Esophagus mucosa (tissue), 1 donor: ENCODE measurements at regions not wholly inside any gene's neighbourhood (a gene's known extent, or its start where the extent isn't known, plus 50 kb on each side); places are given as distances from the start of the nearest gene placed in this dataset.
"Not testable (repeated sequence)": the region's sequence is repeated elsewhere in the genome, so short reads cannot be mapped to it uniquely, and the experiment has no call there.

Experiments
- ATAC-seq: fragments of 200-7000 bp; cut with Tn5 transposase; one replicate; pipeline ENCODE4 v1.9.1; 2020
- donor health status: DM: yes; HTN: yes; CAD: no.

DNA sequence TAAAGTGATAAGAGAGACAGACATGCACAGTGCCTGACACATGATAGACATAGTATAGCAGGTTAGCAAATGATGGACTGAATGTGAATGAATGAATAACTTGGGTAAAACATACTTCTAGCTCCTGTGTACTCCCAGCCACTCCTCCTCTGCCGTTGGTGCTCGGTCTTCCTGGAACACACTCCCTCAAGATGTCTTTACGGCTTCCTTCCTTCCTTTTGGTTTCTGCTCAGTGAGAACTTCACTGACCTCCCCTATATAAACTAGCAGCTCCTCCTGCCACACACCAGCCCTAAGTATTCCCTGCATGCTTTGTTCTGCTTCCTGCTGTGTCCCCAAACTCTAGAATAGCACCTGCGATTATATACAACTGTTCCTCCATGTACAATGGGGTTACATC lies 50.2 kb downstream of the RAD54L2 start:
- ATAC-seq, result no peak

DNA sequence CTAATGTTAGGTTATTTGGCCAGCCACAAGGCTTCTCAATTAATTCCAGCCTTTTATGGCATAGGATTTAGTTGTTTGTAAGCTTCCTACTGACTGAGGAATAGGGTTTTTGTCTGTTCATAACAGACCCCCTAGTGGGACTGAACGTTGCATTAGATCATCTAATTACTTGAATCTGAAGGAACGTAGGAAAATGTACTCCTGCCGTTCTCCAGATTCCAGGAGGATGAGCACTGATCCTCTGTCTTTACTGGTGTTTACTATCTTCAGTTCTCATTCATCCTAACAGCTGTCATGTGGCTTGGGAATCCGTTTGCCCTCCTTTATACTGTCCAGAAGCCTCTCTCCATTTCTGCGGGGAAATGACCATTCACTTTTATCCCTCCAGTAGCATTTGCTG lies 52.7 kb downstream of the RAD54L2 start:
- ATAC-seq, result no peak

DNA sequence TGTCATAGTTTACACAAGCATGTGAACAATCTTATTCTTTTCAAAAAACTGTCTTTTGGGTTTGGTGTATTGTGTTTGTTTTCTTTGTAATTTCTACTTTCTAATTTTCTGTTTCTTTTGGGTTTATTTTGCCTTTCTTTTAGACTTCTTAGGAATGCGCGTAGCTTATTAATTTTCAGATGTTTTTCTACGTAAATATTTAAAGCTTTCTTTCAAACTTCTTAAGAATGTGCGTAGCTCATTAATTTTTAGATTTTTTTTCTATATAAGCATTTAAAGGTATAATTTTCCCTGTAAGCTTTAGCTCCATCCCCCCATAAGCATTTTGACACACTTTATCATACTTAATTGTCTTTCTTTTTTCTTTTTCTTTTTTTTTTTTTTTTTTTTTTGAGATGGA lies 55.2 kb downstream of the RAD54L2 start:
- no peak for ATAC-seq

GRCh38 chr3:51599638-51600037 lies 61.1 kb downstream of the RAD54L2 start:
- not testable (repeated sequence) for ATAC-seq

GRCh38 chr3:51604212-51604611 lies 65.7 kb downstream of the RAD54L2 start:
- no peak for ATAC-seq

- ATAC-seq, result no peak
These were observed 65.1 kb upstream of the TEX264 start for GRCh38 chr3:51605938-51606337.

GRCh38 chr3:51606871-51607270 lies 64.2 kb upstream of the TEX264 start:
- ATAC-seq, result not testable (repeated sequence)

DNA sequence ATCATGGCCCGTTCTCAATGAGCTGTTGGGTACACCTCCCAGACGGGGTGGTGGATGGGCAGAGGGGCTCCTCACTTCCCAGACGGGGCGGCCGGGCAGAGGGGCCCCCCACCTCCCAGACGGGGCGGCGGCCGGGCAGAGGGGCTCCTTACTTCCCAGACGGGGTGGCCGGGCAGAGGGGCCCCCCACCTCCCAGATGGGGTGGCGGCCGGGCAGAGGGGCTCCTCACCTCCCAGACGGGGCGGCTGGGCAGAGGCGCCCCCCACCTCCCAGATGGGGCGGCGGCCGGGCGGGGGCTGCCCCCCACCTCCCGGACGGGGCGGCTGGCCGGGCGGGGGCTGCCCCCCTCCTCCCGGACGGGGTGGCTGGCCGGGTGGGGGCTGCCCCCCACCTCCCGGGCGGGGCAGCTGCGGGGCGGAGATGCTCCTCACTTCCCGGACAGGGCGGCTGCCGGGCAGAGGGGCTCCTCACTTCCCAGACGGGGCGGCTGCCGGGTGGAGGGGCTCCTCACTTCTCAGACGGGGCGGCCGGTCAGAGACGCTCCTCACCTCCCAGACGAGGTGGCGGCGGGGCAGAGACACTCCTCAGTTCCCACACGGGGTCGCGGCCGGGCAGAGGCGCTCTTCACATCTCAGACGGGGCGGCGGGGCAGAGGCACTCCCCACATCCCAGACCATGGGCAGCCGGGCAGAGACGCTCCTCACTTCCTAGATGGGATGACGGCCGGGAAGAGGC lies 63.3 kb upstream of the TEX264 start:
- ATAC-seq, result not testable (repeated sequence)

DNA sequence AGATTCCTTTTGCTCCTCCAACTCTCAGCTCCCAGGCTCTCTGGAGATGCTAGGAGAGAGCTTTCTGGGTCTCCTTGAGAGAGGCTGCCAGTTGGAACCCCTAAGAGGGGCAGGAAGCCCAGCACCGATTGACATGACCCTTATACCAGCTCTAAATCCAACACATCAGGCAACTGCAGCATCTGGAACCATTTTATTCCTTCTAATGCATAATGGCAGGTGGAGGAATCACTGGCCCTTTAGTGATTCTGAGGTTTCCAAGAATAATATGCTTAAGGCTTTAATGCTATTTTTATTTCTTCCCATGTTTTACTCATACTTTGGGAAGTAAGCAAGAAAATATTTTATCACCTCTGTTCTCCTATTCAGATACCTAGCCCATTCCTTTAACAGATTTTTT lies 60.3 kb upstream of the TEX264 start:
- ATAC-seq, result no peak

- ATAC-seq, result no peak
These were observed 53.5 kb upstream of the TEX264 start for GRCh38 chr3:51617597-51617996.

GRCh38 chr3:51618038-51618437 lies 53.0 kb upstream of the TEX264 start:
- not testable (repeated sequence) for ATAC-seq

- ATAC-seq, result no peak
These were observed 52.6 kb upstream of the TEX264 start for GRCh38 chr3:51618496-51618895.

DNA sequence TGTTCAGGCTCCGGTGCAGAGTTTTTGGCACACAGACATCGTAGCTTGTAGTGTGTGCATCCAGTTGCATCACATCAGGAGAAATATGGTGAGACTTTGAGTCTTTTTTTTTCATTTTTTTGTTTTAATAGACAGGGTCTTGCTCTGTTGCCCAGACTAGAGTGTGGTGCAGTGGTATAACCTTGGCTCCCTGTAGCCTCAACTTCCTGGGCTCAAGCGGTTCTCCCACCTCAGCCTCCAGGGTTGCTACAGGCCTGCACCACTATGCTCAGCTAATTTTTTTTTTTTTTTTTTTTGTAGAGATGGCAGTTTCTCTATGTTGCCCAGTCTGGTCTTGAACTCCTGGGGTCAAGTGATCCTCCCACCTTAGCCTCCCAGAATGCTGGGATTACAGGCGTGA lies 51.1 kb upstream of the TEX264 start:
- no peak for ATAC-seq

- ATAC-seq, result no peak
These were observed 50.5 kb upstream of the TEX264 start for GRCh38 chr3:51620543-51620942.

DNA sequence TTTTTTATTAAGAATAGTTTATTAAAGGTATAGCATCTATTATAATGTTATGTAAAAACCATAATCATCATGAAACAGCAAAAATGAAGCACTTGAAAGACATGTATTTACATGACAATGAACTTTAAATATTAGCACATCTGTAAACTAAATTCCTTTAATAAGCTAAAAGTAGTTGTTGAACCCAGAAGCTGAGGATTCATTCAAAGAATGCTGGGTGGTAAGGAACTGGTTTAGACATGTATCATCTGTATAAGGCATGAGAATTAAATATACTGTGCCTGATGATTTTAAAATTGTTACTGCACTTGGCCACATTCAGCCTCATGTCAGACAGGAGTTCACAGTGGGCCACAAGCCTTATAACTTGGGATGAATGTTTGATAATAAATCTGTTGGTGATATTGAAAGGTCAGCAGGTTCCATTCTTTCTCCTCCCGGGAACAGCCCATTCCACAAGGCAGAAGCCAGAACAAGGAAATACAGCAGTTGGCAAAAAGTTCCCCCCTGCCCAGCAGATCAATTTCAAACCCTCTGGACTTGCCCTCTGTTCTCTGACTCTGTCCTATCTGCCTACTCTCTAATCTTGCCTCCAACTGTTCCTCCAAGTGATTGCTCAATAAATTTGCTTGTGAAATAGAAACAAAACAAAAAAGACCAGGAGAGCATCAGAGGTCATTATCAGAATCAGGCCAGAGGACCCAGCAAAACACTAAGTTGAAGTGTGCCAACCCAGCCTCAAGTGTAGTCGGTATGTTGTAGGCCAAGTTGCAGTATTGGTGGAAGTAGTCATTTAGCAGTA lies 49.8 kb upstream of the TEX264 start:
- ATAC-seq, result peak; percentile 48
